Kidney tubule cell (primary cell): ENCODE measurements at regions not wholly inside any gene's neighbourhood (a gene's known extent, or its start where the extent isn't known, plus 50 kb on each side); places are given as distances from the start of the nearest gene placed in this dataset.
"Not testable (repeated sequence)": the region's sequence is repeated elsewhere in the genome, so short reads cannot be mapped to it uniquely, and the experiment has no call there.

ENCODE experiments used
- DNase-seq: peaks from one replicate; pipeline ENCODE4 v3.0.0-alpha.2; 2018; ENCODE audit warnings: low spot score

GRCh38 chr2:91742973-91743490 is 3051.6 kb downstream of the RPIA start:
- DNase-seq = peak; percentile 51

GRCh38 chr2:91743910-91744309 is 3052.4 kb downstream of the RPIA start:
- not testable (repeated sequence) for DNase-seq

GRCh38 chr2:91744700-91745141 is 3053.2 kb downstream of the RPIA start:
- not testable (repeated sequence) for DNase-seq

- no peak for DNase-seq
Observed at GRCh38 chr2:91748902-91749301, 3057.4 kb downstream of the RPIA start.

- not testable (repeated sequence) for DNase-seq
Observed at GRCh38 chr2:91749665-91750064, 3058.2 kb downstream of the RPIA start.

GRCh38 chr2:91759361-91759941 is 3068.0 kb downstream of the RPIA start:
- DNase-seq = not testable (repeated sequence)

GRCh38 chr2:91760672-91761071 is 3069.2 kb downstream of the RPIA start:
- not testable (repeated sequence) for DNase-seq

GRCh38 chr2:91762312-91762711 is 3070.8 kb downstream of the RPIA start:
- not testable (repeated sequence) for DNase-seq

GRCh38 chr2:91763710-91764109 is 3072.2 kb downstream of the RPIA start:
- DNase-seq = peak; percentile 59

- DNase-seq = peak; percentile 66
Observed at GRCh38 chr2:91764581-91765002, 3073.1 kb downstream of the RPIA start.

- peak; percentile 30 for DNase-seq
Observed at GRCh38 chr2:91765018-91765754, 3073.7 kb downstream of the RPIA start.

- DNase-seq = peak; percentile 88
Observed at GRCh38 chr2:91766349-91767048, 3075.0 kb downstream of the RPIA start.

- DNase-seq = not testable (repeated sequence)
Observed at GRCh38 chr2:91768301-91768700, 3076.8 kb downstream of the RPIA start.

- not testable (repeated sequence) for DNase-seq
Observed at GRCh38 chr2:91768997-91769396, 3077.5 kb downstream of the RPIA start.

- DNase-seq = peak; percentile 40
Observed at GRCh38 chr2:91770046-91770575, 3078.6 kb downstream of the RPIA start.

GRCh38 chr2:91771604-91772003 is 3080.1 kb downstream of the RPIA start:
- not testable (repeated sequence) for DNase-seq

- DNase-seq = peak; percentile 48
Observed at GRCh38 chr2:91772240-91772937, 3080.9 kb downstream of the RPIA start.

GRCh38 chr2:91773810-91774209 is 3082.3 kb downstream of the RPIA start:
- peak; percentile 22 for DNase-seq

- not testable (repeated sequence) for DNase-seq
Observed at GRCh38 chr2:91775193-91775592, 3083.7 kb downstream of the RPIA start.

- DNase-seq = not testable (repeated sequence)
Observed at GRCh38 chr2:91780324-91780723, 3088.9 kb downstream of the RPIA start.

- not testable (repeated sequence) for DNase-seq
Observed at GRCh38 chr2:91809391-91809790, 3061.8 kb upstream of the TEKT4 start.
